K562 (cell line): ENCODE measurements at regions not wholly inside any gene's neighbourhood (a gene's known extent, or its start where the extent isn't known, plus 50 kb on each side); places are given as distances from the start of the nearest gene placed in this dataset.
A peak's percentile ranks its signal among the peaks of the same experiment; 100 is the strongest.

Experiments
- CGGBP1 ChIP-seq: fragments of 250-450 bp; sonication (Bioruptor Pico); IDR thresholded peaks from 2 replicates; pipeline ENCODE4 v1.9.0; 2021; ENCODE audit warnings: mild to moderate bottlenecking
- CREB3 ChIP-seq: fragments of 450-650 bp; conservative IDR thresholded peaks from 2 replicates; pipeline ENCODE4 v1.6.1; 2016; ENCODE audit warnings: missing genetic modification characterization, low read depth, mild to moderate bottlenecking, missing compliant biosample characterization, moderate library complexity
- EZH2 ChIP-seq: IDR thresholded peaks from 2 replicates; pipeline ENCODE4 v1.6.1; 2012; ENCODE audit warnings: low read depth, mild to moderate bottlenecking, inconsistent platforms, low read length, borderline replicate concordance
- FOXO4 ChIP-seq: fragments of 450-650 bp; formaldehyde crosslinking; IDR thresholded peaks from 2 replicates; pipeline ENCODE4 v1.4.0; 2020; ENCODE audit warnings: mild to moderate bottlenecking, moderate library complexity
- HLTF ChIP-seq: fragments of 450-650 bp; IDR thresholded peaks from 2 replicates; pipeline ENCODE4 v1.6.1; 2016
- HSF4 ChIP-seq: fragments of 250-450 bp; sonication (Bioruptor Pico); IDR thresholded peaks from 2 replicates; pipeline ENCODE4 v2.1.2; 2022; ENCODE audit warnings: mild to moderate bottlenecking, moderate library complexity, borderline replicate concordance
- MEF2A ChIP-seq: IDR thresholded peaks from 2 replicates; pipeline ENCODE4 v1.6.1; 2011; ENCODE audit warnings: low read depth, mild to moderate bottlenecking, low read length, moderate library complexity; ENCODE audit not compliant: control insufficient read depth
- MEF2D ChIP-seq: conservative IDR thresholded peaks from 2 replicates; pipeline ENCODE4 v1.6.1; 2016; ENCODE audit warnings: low read depth, missing genetic modification characterization, missing compliant biosample characterization
- NR2C2 ChIP-seq, 2 experiments: fragments of 200-800 bp in 1 of 2; sonication (Bioruptor generic) in 1 of 2; sonication (generic) in 1 of 2; formaldehyde crosslinking in 1 of 2; IDR thresholded peaks; 2 replicates each; pipeline versions ENCODE4 v1.6.1 to v1.8.0; 2016 to 2022; ENCODE audit warnings: mild to moderate bottlenecking in 1 of 2, missing compliant biosample characterization in 1 of 2, missing genetic modification characterization in 1 of 2, missing genetic modification reagents in 1 of 2
- PCBP2 ChIP-seq: fragments of 200-400 bp; formaldehyde crosslinking; IDR thresholded peaks from 2 replicates; pipeline ENCODE4 v1.6.1; 2018; ENCODE audit warnings: low read length, low read depth, mild to moderate bottlenecking, moderate library complexity; ENCODE audit not compliant: poor library complexity, severe bottlenecking
- PRDM10 ChIP-seq: fragments of 450-650 bp; IDR thresholded peaks from 2 replicates; pipeline ENCODE4 v1.6.1; 2018; ENCODE audit not compliant: partially characterized antibody
- RAD21 ChIP-seq, 2 experiments: fragments of 250-450 bp in 1 of 2; fragments of 450-650 bp in 1 of 2; sonication (Bioruptor Pico) in 1 of 2; formaldehyde crosslinking in 1 of 2; IDR thresholded peaks in 1 of 2; conservative IDR thresholded peaks in 1 of 2; 2 replicates each; pipeline versions ENCODE4 v1.4.0 to v1.8.0; 2020 to 2022; ENCODE audit warnings: mild to moderate bottlenecking in 2 of 2, moderate library complexity in 1 of 2
- RBM14 ChIP-seq: fragments of 200-400 bp; formaldehyde crosslinking; IDR thresholded peaks from 2 replicates; pipeline ENCODE4 v1.6.1; 2018; ENCODE audit warnings: low read depth, mild to moderate bottlenecking, low read length, moderate library complexity, borderline replicate concordance; ENCODE audit not compliant: insufficient read depth
- USF1 ChIP-seq: sonication (generic); formaldehyde crosslinking; IDR thresholded peaks from 2 replicates; pipeline ENCODE4 v1.9.0; 2022; ENCODE audit warnings: mild to moderate bottlenecking, missing genetic modification reagents
- ZNF134 ChIP-seq: fragments of 250-450 bp; sonication (Bioruptor Pico); conservative IDR thresholded peaks from 2 replicates; pipeline ENCODE4 v1.4.0; 2020
- ZNF57 ChIP-seq: fragments of 450-650 bp; formaldehyde crosslinking; IDR thresholded peaks from 2 replicates; pipeline ENCODE4 v1.4.0; 2020; ENCODE audit warnings: mild to moderate bottlenecking, moderate library complexity

DNA sequence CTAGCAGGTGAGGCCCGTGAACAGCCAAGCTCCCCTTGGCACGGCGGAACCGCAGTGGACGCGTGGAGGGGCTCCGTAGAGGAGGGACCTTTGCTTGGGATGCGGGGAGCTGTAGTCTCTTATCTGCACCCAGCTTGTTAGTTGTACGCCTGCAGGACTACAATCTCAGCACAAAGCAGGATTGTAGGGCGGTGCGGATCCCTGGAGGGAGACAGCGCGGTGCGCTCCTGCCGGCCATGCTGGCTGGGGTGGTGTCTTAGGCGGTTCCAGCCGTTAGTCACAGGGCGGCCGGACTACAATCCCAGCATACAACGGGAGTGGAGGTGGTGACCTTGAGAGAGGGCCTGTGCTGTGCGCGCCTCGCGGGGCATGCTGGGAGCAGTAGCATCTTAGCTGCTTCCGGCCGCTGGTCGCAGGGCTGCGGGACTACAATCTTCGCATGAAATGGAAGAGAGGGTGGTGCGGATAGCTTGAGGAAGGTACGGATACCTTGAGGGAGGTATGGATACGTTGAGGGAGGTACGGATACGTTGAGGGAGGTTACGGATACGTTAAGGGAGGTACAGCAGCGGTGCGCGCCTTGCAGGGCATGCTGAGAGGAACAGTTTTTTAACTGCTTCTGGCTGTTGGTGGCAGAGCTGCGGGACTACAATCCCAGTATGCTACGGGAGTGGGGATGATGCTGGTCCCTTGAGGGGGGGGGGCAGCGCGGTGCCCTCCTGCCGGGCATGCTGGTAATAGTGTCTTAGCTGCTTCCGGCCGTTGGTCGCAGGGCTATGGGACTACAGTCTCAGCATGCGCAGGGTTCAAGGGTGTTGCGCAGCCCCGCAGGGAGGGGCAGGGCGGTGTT, 1419.1 kb downstream of the UQCRFS1 start (continued):
- no peak for TF ChIP-seq HLTF
- no peak for TF ChIP-seq PRDM10
- TF ChIP-seq CREB3 (tag): 0 out of 2 replicates have a peak, but pooled peaks have one; percentile 33
- TF ChIP-seq MEF2D (tag): no peak
- TF ChIP-seq USF1 (CRISPR knock-in tag): no peak
- TF ChIP-seq RAD21 (CRISPR knock-in tag; conservative IDR thresholded peaks at IDR 0.05 in 1 of 2, IDR thresholded peaks at IDR 0.05 in 1 of 2): no peak
- no peak for TF ChIP-seq FOXO4 (CRISPR knock-in tag)
- no peak for TF ChIP-seq CGGBP1 (CRISPR knock-in tag)
- TF ChIP-seq RBM14: no peak
- no peak for TF ChIP-seq ZNF134 (CRISPR knock-in tag)
- TF ChIP-seq NR2C2 (CRISPR knock-in tag; IDR thresholded peaks at IDR 0.05): peak; percentile 95
- peak; percentile 99 for TF ChIP-seq NR2C2 (tag; IDR thresholded peaks at IDR 0.05)
- no peak for TF ChIP-seq MEF2A
- no peak for TF ChIP-seq ZNF57 (CRISPR knock-in tag)
- TF ChIP-seq PCBP2: no peak
- TF ChIP-seq HSF4: no peak
- TF ChIP-seq EZH2: no peak
